Common myeloid progenitor, CD34-positive (primary cell): ENCODE measurements at regions not wholly inside any gene's neighbourhood (a gene's known extent, or its start where the extent isn't known, plus 50 kb on each side); places are given as distances from the start of the nearest gene placed in this dataset.

Experiments used
- CTCF ChIA-PET: fragments of 350-600 bp; sonication (Branson Sonifier 250); formaldehyde crosslinking; loops from one replicate; lab custom pipeline; 2021; ENCODE audit warnings: antibody characterized with exemption; lab: Charles Lee
- POLR2A ChIA-PET: fragments of 350-600 bp; sonication (Branson Sonifier 250); formaldehyde crosslinking; loops from one replicate; lab custom pipeline; 2021; ENCODE audit warnings: antibody characterized with exemption; lab: Charles Lee
- DNase-seq, 3 donors: peaks; one replicate each; pipeline versions ENCODE4 v3.0.0 to v3.0.0-alpha.2; 2013
- H3K27ac ChIP-seq, 2 experiments: 1 replicate in 1 of 2; 2 replicates in 1 of 2; pipeline ENCODE4 v1.7.0; 2013; ENCODE audit warnings: inconsistent platforms in 2 of 2, low read length in 2 of 2, mild to moderate bottlenecking in 2 of 2, low read depth in 1 of 2, moderate library complexity in 1 of 2; ENCODE audit not compliant: severe bottlenecking in 2 of 2, insufficient read depth in 1 of 2, poor library complexity in 1 of 2
- H3K27me3 ChIP-seq, 5 experiments: replicated peaks in 2 of 5; 1 replicate in 3 of 5; 2 replicates in 2 of 5; pipeline versions ENCODE4 v1.6.1 to v1.7.0; 2013; ENCODE audit warnings: low read length in 4 of 5, mild to moderate bottlenecking in 2 of 5, moderate library complexity in 2 of 5, inconsistent platforms in 1 of 5; ENCODE audit not compliant: insufficient read depth in 5 of 5, control insufficient read depth in 4 of 5
- H3K36me3 ChIP-seq, 4 experiments: 1 replicate in 2 of 4; 2 replicates in 2 of 4; pipeline versions ENCODE4 v1.6.1 to v1.7.0; 2013; ENCODE audit warnings: low read length in 3 of 4, control low read depth in 1 of 4, mild to moderate bottlenecking in 1 of 4; ENCODE audit not compliant: control insufficient read depth in 4 of 4, insufficient read depth in 4 of 4
- H3K4me1 ChIP-seq, 4 experiments: 1 replicate in 3 of 4; 2 replicates in 1 of 4; pipeline versions ENCODE4 v1.6.1 to v1.7.1; 2013; ENCODE audit warnings: low read length in 3 of 4, mild to moderate bottlenecking in 3 of 4, control low read depth in 1 of 4, inconsistent platforms in 1 of 4, moderate library complexity in 1 of 4; ENCODE audit not compliant: control insufficient read depth in 4 of 4, insufficient read depth in 4 of 4; ENCODE audit errors: control extremely low read depth in 1 of 4
- H3K4me3 ChIP-seq, 7 experiments: 1 replicate in 4 of 7; 2 replicates in 3 of 7; pipeline versions ENCODE4 v1.5.1 to v1.7.0; 2013; ENCODE audit warnings: mild to moderate bottlenecking in 7 of 7, low read length in 6 of 7, moderate library complexity in 6 of 7, inconsistent platforms in 2 of 7, low read depth in 2 of 7, control low read depth in 1 of 7; ENCODE audit not compliant: insufficient read depth in 4 of 7, control insufficient read depth in 1 of 7; ENCODE audit errors: extremely low read depth in 1 of 7
- H3K9me3 ChIP-seq, 5 experiments: 1 replicate in 4 of 5; 2 replicates in 1 of 5; pipeline versions ENCODE4 v1.6.1 to v1.7.1; 2013; ENCODE audit warnings: low read length in 4 of 5, mild to moderate bottlenecking in 2 of 5, inconsistent platforms in 1 of 5, low read depth in 1 of 5, moderate library complexity in 1 of 5; ENCODE audit not compliant: control insufficient read depth in 4 of 5, insufficient read depth in 2 of 5; ENCODE audit errors: control extremely low read depth in 1 of 5
- WGBS: methylation state at CpG from one replicate; pipeline ENCODE4 v1.1.5; 2013; ENCODE audit not compliant: insufficient coverage; 5-methylcytosine and 5-hydroxymethylcytosine counted together

DNA sequence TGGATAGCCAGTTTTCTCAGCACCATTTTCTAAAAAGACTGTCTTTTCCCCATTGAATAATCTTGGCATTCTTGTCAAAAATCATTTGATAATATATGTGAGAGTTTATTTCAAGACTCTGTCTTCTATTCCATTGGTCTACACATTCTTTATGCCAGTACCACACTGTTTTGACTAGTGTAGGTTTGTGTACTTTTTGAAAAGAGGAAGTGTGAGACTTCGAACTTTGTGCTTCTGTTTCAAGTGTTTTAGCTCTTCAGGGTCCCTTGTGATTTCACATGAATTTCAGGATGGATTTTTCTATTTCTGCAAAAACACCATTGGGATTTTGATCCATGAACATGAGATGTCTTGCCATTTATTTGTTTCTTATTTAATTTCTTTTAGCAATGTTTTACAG lies 78.5 kb upstream of the ALDH1A1 start:
- H3K27ac ChIP-seq: no peak overlapping the region
- CTCF ChIA-PET: no interaction called here
- no peaks in the 10 kb centered on the region for H3K9me3 ChIP-seq
- DNase-seq: peak in 2 of 3 donors; percentile 23 to 29
- H3K4me1 ChIP-seq: no peaks in the 10 kb centered on the region
- H3K27me3 ChIP-seq: no peaks in the 10 kb centered on the region
- H3K36me3 ChIP-seq: no peaks in the 10 kb centered on the region
- WGBS: 67% methylated on average over 1 of the region's 1 CpG
- no peak overlapping the region for H3K4me3 ChIP-seq
- POLR2A ChIA-PET: no interaction called here

DNA sequence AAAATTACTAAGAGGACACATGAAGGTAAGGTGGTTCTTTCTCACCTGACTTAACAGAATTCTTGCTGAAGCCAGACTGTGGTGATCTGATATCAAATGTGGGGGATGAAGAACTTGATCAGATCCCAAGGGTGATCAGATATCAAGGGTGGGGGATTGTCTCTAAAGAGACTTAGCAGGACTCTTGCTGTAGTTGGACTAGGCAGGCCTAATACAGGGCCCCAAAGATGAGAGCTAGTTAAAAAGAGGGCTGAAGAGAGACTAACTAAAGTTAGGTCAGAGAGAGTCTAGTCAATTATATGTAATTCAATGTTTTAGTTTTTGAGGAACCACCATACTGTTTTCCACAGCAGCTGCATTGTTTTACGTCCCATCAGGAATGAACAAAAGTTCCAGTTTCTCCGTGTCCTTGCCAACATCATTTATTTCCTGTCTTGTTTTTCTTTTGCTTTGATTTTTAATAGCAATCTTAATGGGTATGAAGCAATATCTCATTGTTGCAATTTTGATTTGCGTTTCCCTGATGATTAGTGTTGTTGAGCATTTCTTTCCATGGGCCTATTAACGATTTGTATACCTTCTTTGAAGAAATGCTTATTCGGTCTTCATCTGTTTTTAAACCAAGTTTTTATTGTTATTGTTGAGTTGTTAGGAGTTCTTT lies 77.6 kb upstream of the ALDH1A1 start:
- no peak overlapping the region for H3K27ac ChIP-seq
- H3K36me3 ChIP-seq: no peaks in the 10 kb centered on the region
- ChIA-PET CTCF (interaction anchor here (1.3 to 2.2 kb wide), 2 partner anchors 59 to 173 kb away, joined by 3 to 6 read pairs; no protein-coding TSS in a partner anchor), POLR2A (no interaction called here)
- no peak for DNase-seq
- H3K27me3 ChIP-seq: no peaks in the 10 kb centered on the region
- H3K4me3 ChIP-seq: no peak overlapping the region
- H3K4me1 ChIP-seq: no peaks in the 10 kb centered on the region
- H3K9me3 ChIP-seq: no peaks in the 10 kb centered on the region
- 100% methylated on average over 3 of the region's 5 CpGs for WGBS

DNA sequence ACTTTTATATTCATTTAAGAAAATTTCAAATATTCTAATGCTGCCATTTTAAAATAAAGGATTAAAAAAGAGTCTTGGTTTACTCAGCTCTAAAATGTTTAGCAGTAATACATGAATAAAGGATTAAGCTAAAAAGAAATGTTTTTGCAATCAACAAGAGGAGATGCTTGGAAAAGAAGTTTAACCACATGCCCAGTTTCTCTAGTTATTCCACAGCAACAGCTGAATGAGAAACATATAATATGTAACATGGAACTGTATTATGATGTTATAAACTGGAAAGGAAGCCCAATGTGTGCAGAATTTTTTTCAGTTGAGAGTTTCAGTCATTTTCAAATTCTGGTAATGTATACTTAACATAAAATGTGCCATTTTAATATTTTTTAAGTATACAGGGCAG lies 76.5 kb upstream of the ALDH1A1 start:
- H3K27me3 ChIP-seq: no peaks in the 10 kb centered on the region
- no peaks in the 10 kb centered on the region for H3K4me1 ChIP-seq
- H3K36me3 ChIP-seq: no peaks in the 10 kb centered on the region
- H3K9me3 ChIP-seq: no peaks in the 10 kb centered on the region
- CTCF ChIA-PET: interaction anchor here (1.3 to 2.2 kb wide), 2 partner anchors 58 to 172 kb away, joined by 3 to 6 read pairs; no protein-coding TSS in a partner anchor
- H3K27ac ChIP-seq: no peak overlapping the region
- POLR2A ChIA-PET: no interaction called here
- no peak for DNase-seq
- H3K4me3 ChIP-seq: no peak overlapping the region

DNA sequence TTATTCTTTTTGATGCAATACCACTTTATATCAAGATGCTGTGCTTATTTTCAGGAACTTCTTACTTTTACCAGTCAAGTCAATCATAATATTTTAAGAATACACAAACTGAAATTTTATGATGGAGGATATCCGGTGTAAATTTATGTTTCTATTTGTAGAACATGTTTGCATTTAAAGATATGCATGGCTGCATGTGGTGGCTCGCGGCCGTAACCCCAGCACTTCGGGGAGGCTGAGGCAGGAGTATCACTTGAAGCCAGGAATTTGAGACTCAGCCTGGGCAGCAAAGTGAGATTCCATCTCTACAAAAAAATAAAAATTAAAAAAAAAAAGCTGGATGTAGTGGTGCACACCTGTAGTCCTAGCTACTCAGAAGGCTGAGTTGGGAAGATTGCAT lies 73.5 kb upstream of the ALDH1A1 start:
- H3K4me3 ChIP-seq: no peak overlapping the region
- ChIA-PET CTCF (interaction anchor here (0.6 kb wide), 1 partner anchor 84 kb away, joined by 3 read pairs; no protein-coding TSS in a partner anchor), POLR2A (no interaction called here)
- no CpG with 5 or more reads among the region's 5 CpGs for WGBS
- H3K9me3 ChIP-seq: no peaks in the 10 kb centered on the region
- DNase-seq: no peak
- peaks cover 3 to 7% (median 3%) of the 10 kb centered on the region in 4 experiments for H3K4me1 ChIP-seq
- H3K27me3 ChIP-seq: no peaks in the 10 kb centered on the region
- H3K36me3 ChIP-seq: no peaks in the 10 kb centered on the region
- no peak overlapping the region for H3K27ac ChIP-seq

DNA sequence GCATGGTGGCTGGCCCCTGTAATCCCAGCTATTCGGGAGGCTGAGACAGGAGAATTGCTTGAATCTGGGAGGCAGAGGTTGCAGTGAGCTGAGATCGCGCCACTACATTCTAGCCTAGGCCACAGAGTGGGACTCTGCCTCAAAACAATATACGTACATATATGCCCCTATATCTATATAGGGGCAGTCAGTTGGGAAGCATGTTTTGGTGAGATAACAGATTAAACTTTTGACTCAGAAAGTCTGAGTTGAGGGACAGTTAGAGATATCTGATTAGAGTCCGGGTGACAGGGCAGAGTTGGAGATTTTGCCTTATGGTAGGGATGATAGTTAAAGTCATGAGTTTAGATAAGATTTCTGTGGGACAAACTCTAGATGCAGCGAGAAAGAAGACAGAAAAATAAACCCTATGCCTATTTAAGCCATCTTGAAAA lies 71.8 kb upstream of the ALDH1A1 start:
- POLR2A ChIA-PET: no interaction called here
- Histone ChIP-seq H3K36me3 (no peaks in the 10 kb centered on the region), H3K27me3 (no peaks in the 10 kb centered on the region), H3K27ac (no peak overlapping the region), H3K4me1 (peaks cover 3 to 10% (median 3%) of the 10 kb centered on the region in 4 experiments), H3K9me3 (no peaks in the 10 kb centered on the region), H3K4me3 (no peak overlapping the region)
- CTCF ChIA-PET: interaction anchor here (0.6 kb wide), 1 partner anchor 80 kb away, joined by 3 read pairs; no protein-coding TSS in a partner anchor
- WGBS: 80% methylated on average over 1 of the region's 6 CpGs
- DNase-seq: peak in 2 of 3 donors; percentile 57 to 73

DNA sequence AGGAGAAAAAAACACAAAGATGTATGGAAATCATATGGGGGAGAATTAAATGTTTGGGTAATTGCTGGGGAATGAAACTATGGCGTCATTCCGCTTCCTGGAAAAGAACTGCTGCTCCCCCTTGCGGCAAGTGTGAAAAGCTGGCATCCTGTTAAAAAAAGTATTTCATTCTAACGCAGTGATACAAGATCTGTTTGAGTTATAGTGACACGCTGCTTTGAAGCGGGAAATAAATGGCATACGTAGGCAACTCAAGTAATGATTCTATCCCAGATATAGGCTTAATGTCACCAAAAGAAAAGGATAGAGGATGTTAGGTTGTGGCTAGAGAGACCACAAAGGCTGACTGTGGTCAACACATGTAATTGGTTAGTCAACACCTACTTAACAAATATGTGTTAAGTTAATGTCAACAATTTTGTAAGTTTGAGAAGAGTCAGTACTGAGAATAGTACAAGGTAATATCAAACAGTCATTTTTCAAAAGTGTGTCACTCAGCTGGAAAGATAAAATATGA lies 70.2 kb upstream of the ALDH1A1 start:
- H3K4me3 ChIP-seq: no peak overlapping the region
- H3K36me3 ChIP-seq: no peaks in the 10 kb centered on the region
- DNase-seq: peak; percentile 84 to 89 (median 87)
- POLR2A ChIA-PET: no interaction called here
- CTCF ChIA-PET: interaction anchor here (0.6 to 3.5 kb wide), 25 partner anchors 9 to 165 kb away, joined by 3 to 41 read pairs (median 4); partner anchors contain the start of gene ALDH1A1
- WGBS: 0% methylated on average over 6 of the region's 7 CpGs
- H3K27ac ChIP-seq: no peak overlapping the region
- H3K4me1 ChIP-seq: peaks cover 3 to 10% (median 3%) of the 10 kb centered on the region in 4 experiments
- H3K27me3 ChIP-seq: no peaks in the 10 kb centered on the region
- H3K9me3 ChIP-seq: peaks cover 0 to 6% (median 0%) of the 10 kb centered on the region in 5 experiments

DNA sequence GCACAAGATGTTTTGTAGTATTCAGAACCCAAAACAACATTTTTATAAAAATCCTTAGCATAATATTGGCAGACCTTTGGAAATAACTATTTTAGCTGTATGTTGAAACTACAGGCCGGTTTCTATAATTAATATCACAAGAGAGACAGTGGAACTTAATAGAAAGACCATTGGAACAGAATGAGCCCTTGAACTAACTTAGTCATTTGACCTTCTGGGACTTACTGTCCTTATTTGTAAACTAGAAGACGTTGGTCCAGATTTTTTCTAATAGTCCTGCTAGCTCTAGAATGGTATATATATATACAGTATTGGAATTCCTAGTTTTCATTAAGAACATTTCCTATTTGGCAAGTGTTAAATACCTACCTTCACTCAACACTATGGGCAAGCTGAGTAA lies 69.5 kb upstream of the ALDH1A1 start:
- POLR2A ChIA-PET: interaction anchor here (1.3 kb wide), 1 partner anchor 24 kb away, joined by 3 read pairs; no protein-coding TSS in a partner anchor
- no peaks in the 10 kb centered on the region for H3K36me3 ChIP-seq
- H3K4me1 ChIP-seq: peaks cover 3 to 10% (median 3%) of the 10 kb centered on the region in 4 experiments
- peaks cover 0 to 9% (median 0%) of the 10 kb centered on the region in 5 experiments for H3K9me3 ChIP-seq
- H3K4me3 ChIP-seq: no peak overlapping the region
- DNase-seq: no peak
- CTCF ChIA-PET: interaction anchor here (0.7 to 3.5 kb wide), 28 partner anchors 8 to 197 kb away, joined by 3 to 41 read pairs (median 4); partner anchors contain the start of gene ALDH1A1
- no peak overlapping the region for H3K27ac ChIP-seq
- no peaks in the 10 kb centered on the region for H3K27me3 ChIP-seq
- no CpG with 5 or more reads among the region's 2 CpGs for WGBS
